ENCODE measurements at regions not wholly inside any gene's neighbourhood (a gene's known extent, or its start where the extent isn't known, plus 50 kb on each side); places are given as distances from the start of the nearest gene placed in this dataset.

DNA sequence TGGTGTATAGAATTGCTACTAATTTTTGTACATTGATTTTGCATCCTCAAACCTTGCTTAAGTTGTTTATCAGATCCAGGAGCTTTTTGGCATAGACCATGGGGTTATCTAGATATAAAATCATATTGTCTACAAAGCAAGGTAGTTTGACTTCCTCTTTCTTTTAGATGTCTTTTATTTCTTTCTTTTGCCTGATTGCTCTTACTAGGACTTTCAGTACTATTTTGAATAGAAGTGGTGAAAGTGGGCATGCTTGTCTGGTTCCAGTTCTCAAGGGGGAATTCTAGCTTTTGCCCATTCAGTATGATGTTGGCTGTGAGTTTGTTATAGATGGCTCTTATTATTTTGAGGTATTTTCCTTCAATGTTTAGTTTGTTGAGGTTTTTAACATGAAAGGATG, 187.9 kb upstream of the LCORL start:
- Histone ChIP-seq H3K4me3 (replicated peaks in 1 of 3; ENCODE audit: insufficient read depth in 1 of 3, low read depth in 1 of 3, low read length in 3 of 3) (no peak overlapping the region), H3K9ac (replicated peaks; ENCODE audit: extremely low read depth, insufficient read depth, low read length) (no peak overlapping the region), H3K9me3 (replicated peaks; ENCODE audit: control insufficient read depth, insufficient read depth, low read length) (no peaks in the 10 kb centered on the region), H3K36me3 (ENCODE audit: control insufficient read depth in 2 of 2, extremely low read depth in 1 of 2, insufficient read depth in 2 of 2, low read length in 2 of 2) (no peaks in the 10 kb centered on the region), H3K27ac (ENCODE audit: insufficient read depth, low read depth, low read length) (no peak overlapping the region), H3K9me1 (replicated peaks; ENCODE audit: control insufficient read depth, extremely low read depth, insufficient read depth, low read length) (no peaks in the 10 kb centered on the region), H3K4me1 (ENCODE audit: control insufficient read depth, extremely low read depth, insufficient read depth, low read length) (no peaks in the 10 kb centered on the region), H3K4me2 (ENCODE audit: insufficient read depth, low read length) (no peak overlapping the region), H3K27me3 (ENCODE audit: control insufficient read depth in 2 of 2, insufficient read depth in 2 of 2, low read length in 2 of 2) (no peaks in the 10 kb centered on the region), H2AFZ (ENCODE audit: low read depth, low read length) (no peak overlapping the region), H3K79me2 (ENCODE audit: control insufficient read depth, insufficient read depth, low read length) (no peaks in the 10 kb centered on the region), H4K20me1 (replicated peaks; ENCODE audit: control insufficient read depth, extremely low read depth, insufficient read depth, low read length) (no peaks in the 10 kb centered on the region)
- dilution Hi-C loops (cut with MboI; ENCODE audit: extremely low pct_ligation_motif_present, low sequenced_read_pairs): no loop called here
- TF ChIP-seq, protein P1, sequence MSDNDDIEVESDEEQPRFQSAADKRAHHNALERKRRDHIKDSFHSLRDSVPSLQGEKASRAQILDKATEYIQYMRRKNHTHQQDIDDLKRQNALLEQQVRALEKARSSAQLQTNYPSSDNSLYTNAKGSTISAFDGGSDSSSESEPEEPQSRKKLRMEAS (IDR thresholded peaks at IDR 0.05; ENCODE audit: insufficient read depth, insufficient read length): no peak
- TF ChIP-seq GATA2 (IDR thresholded peaks at IDR 0.05; ENCODE audit: insufficient read depth, insufficient read length, low read depth, low read length) (no peak), MYC (IDR thresholded peaks at IDR 0.05; ENCODE audit: low read depth, low read length) (no peak), POLR2A (IDR thresholded peaks at IDR 0.05; ENCODE audit: low read depth, low read length) (no peak), JUN (IDR thresholded peaks at IDR 0.05; ENCODE audit: borderline replicate concordance, insufficient read depth, insufficient read length, low read depth) (no peak), POLR2AphosphoS5 (IDR thresholded peaks at IDR 0.05; ENCODE audit: insufficient read depth, low read depth, low read length) (no peak), FOS (IDR thresholded peaks at IDR 0.05; ENCODE audit: borderline replicate concordance, insufficient read depth, low read length) (no peak), EZH2 (IDR thresholded peaks at IDR 0.05; ENCODE audit: borderline replicate concordance, low read depth, low read length, severe bottlenecking) (no peak)
- TF ChIP-seq, protein P2, sequence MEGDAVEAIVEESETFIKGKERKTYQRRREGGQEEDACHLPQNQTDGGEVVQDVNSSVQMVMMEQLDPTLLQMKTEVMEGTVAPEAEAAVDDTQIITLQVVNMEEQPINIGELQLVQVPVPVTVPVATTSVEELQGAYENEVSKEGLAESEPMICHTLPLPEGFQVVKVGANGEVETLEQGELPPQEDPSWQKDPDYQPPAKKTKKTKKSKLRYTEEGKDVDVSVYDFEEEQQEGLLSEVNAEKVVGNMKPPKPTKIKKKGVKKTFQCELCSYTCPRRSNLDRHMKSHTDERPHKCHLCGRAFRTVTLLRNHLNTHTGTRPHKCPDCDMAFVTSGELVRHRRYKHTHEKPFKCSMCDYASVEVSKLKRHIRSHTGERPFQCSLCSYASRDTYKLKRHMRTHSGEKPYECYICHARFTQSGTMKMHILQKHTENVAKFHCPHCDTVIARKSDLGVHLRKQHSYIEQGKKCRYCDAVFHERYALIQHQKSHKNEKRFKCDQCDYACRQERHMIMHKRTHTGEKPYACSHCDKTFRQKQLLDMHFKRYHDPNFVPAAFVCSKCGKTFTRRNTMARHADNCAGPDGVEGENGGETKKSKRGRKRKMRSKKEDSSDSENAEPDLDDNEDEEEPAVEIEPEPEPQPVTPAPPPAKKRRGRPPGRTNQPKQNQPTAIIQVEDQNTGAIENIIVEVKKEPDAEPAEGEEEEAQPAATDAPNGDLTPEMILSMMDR (IDR thresholded peaks at IDR 0.05; ENCODE audit: extremely low read depth in 1 of 2, insufficient read depth in 1 of 2, low read depth in 1 of 2, low read length in 2 of 2): no peak
- FAIRE-seq: no peak
- ChIA-PET POLR2A (no interaction called here), CTCF (no interaction called here)
- DNase-seq (ENCODE audit: low read depth, low spot score): no peak
- no TSS peak for BruUV-seq (replicated peaks)
- intact Hi-C loops (cut with micrococcal nuclease): no loop called here

Data from endothelial cell of umbilical vein (primary cell).